Fibroblast of lung (primary cell): ENCODE measurements at regions not wholly inside any gene's neighbourhood (a gene's known extent, or its start where the extent isn't known, plus 50 kb on each side); places are given as distances from the start of the nearest gene placed in this dataset.

Source experiments
- EZH2 ChIP-seq: IDR thresholded peaks from 2 replicates; pipeline ENCODE4 v1.5.1; 2012; ENCODE audit warnings: low read length, control low read depth, mild to moderate bottlenecking; ENCODE audit errors: missing control alignments
- TF ChIP-seq, protein P1 (sequence below), 2 donors: IDR thresholded peaks in 1 of 2; conservative IDR thresholded peaks in 1 of 2; 1 replicate in 1 of 2; 2 replicates in 1 of 2; pipeline ENCODE4 v1.5.1; 2011 to 2012; ENCODE audit warnings: low read length in 2 of 2, control low read depth in 1 of 2, inconsistent platforms in 1 of 2, low read depth in 1 of 2, mild to moderate bottlenecking in 1 of 2

- TF ChIP-seq, protein P1, sequence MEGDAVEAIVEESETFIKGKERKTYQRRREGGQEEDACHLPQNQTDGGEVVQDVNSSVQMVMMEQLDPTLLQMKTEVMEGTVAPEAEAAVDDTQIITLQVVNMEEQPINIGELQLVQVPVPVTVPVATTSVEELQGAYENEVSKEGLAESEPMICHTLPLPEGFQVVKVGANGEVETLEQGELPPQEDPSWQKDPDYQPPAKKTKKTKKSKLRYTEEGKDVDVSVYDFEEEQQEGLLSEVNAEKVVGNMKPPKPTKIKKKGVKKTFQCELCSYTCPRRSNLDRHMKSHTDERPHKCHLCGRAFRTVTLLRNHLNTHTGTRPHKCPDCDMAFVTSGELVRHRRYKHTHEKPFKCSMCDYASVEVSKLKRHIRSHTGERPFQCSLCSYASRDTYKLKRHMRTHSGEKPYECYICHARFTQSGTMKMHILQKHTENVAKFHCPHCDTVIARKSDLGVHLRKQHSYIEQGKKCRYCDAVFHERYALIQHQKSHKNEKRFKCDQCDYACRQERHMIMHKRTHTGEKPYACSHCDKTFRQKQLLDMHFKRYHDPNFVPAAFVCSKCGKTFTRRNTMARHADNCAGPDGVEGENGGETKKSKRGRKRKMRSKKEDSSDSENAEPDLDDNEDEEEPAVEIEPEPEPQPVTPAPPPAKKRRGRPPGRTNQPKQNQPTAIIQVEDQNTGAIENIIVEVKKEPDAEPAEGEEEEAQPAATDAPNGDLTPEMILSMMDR (conservative IDR thresholded peaks at IDR 0.05 in 1 of 2, IDR thresholded peaks at IDR 0.05 in 1 of 2; ENCODE audit: low read depth in 1 of 2, low read length in 2 of 2) = no peak
- no peak for TF ChIP-seq EZH2
Measured at GRCh38 chrX:26586570-26586969, 370.6 kb downstream of the MAGEB5 start.
